ENCODE measurements at regions not wholly inside any gene's neighbourhood (a gene's known extent, or its start where the extent isn't known, plus 50 kb on each side); places are given as distances from the start of the nearest gene placed in this dataset.

DNA sequence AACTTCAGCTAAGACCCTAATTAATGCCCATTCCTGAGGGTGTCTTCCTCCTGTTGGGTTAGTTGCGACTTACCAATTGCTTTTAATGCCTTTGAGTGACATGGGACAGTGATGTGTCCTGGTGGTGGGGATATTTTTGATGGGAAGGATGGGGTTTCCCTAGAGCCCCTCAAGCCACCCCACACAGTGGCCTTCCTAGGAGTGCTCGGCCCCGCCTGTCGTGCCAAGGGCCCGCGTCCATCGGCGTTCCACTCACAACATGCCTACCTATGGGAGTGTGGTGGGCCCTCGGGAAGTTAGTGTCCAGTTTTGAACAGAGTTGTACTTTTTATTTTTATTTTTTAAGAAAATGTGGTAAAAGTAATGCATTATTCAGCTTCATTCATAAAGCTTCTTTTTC, 50.1 kb upstream of the TSPAN2 start:
- no peak for DNase-seq

Data from SW 1271 (cell line).